GM11168 (cell line): ENCODE measurements at regions not wholly inside any gene's neighbourhood (a gene's known extent, or its start where the extent isn't known, plus 50 kb on each side); places are given as distances from the start of the nearest gene placed in this dataset.

ENCODE experiments used
- in situ Hi-C: fragments of 300-500 bp; cut with MboI; formaldehyde crosslinking; loops from one replicate; pipeline ENCODE4 v1.12.0; 2022; ENCODE audit warnings: low sequenced_read_pairs; ENCODE audit not compliant: unreplicated experiment

- in situ Hi-C loops, result no loop called here
These were observed 657.6 kb downstream of the MED13L start for GRCh38 chr12:115619889-115620288.

- in situ Hi-C loops, result no loop called here
These were observed 658.4 kb downstream of the MED13L start for GRCh38 chr12:115619061-115619460.

- in situ Hi-C loops, result no loop called here
These were observed 659.4 kb downstream of the MED13L start for GRCh38 chr12:115618105-115618504.

GRCh38 chr12:115617391-115617790 is 660.1 kb downstream of the MED13L start:
- in situ Hi-C loops, result no loop called here

GRCh38 chr12:115611477-115611876 is 666.0 kb downstream of the MED13L start:
- in situ Hi-C loops, result no loop called here

GRCh38 chr12:115609347-115609746 is 668.1 kb downstream of the MED13L start:
- in situ Hi-C loops, result no loop called here

GRCh38 chr12:115606040-115606439 is 671.5 kb downstream of the MED13L start:
- in situ Hi-C loops, result no loop called here

- in situ Hi-C loops, result no loop called here
These were observed 678.4 kb downstream of the MED13L start for GRCh38 chr12:115598871-115599811.

GRCh38 chr12:115597157-115597712 is 680.3 kb downstream of the MED13L start:
- in situ Hi-C loops, result no loop called here

- in situ Hi-C loops, result no loop called here
These were observed 689.4 kb downstream of the MED13L start for GRCh38 chr12:115588131-115588530.

- in situ Hi-C loops, result no loop called here
These were observed 693.3 kb downstream of the MED13L start for GRCh38 chr12:115584156-115584555.

GRCh38 chr12:115583591-115583990 is 693.9 kb downstream of the MED13L start:
- in situ Hi-C loops, result no loop called here

- in situ Hi-C loops, result no loop called here
These were observed 700.1 kb downstream of the MED13L start for GRCh38 chr12:115577401-115577800.

GRCh38 chr12:115574826-115575225 is 702.7 kb downstream of the MED13L start:
- in situ Hi-C loops, result no loop called here

- in situ Hi-C loops, result no loop called here
These were observed 705.1 kb downstream of the MED13L start for GRCh38 chr12:115572440-115572839.

GRCh38 chr12:115571446-115571845 is 706.0 kb downstream of the MED13L start:
- in situ Hi-C loops, result no loop called here

- in situ Hi-C loops, result no loop called here
These were observed 706.5 kb downstream of the MED13L start for GRCh38 chr12:115571027-115571426.

GRCh38 chr12:115570069-115570777 is 707.3 kb downstream of the MED13L start:
- in situ Hi-C loops, result no loop called here

GRCh38 chr12:115569345-115570068 is 708.0 kb downstream of the MED13L start:
- in situ Hi-C loops, result no loop called here

- in situ Hi-C loops, result no loop called here
These were observed 719.2 kb downstream of the MED13L start for GRCh38 chr12:115558281-115558680.
